ENCODE measurements at regions not wholly inside any gene's neighbourhood (a gene's known extent, or its start where the extent isn't known, plus 50 kb on each side); places are given as distances from the start of the nearest gene placed in this dataset.

DNA sequence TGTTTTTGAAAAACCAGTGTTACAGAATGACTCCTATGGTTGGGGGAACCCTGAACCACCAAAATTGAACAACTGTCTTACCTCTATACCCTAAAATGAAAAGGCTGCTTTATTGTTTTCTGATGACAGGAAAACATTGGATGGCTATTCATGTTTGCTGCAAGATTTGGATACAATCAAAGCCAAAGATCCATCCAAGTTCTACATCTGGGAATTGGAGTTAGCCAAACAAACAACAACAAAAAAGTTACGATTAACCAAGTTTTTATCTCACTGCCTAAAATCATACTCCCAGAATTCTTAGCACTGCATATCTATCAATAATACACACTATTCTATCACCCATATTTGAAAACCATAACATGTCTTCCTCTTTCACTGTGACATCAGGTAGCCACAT, 349.7 kb upstream of the SLC7A11 start:
- TF ChIP-seq, protein P1, sequence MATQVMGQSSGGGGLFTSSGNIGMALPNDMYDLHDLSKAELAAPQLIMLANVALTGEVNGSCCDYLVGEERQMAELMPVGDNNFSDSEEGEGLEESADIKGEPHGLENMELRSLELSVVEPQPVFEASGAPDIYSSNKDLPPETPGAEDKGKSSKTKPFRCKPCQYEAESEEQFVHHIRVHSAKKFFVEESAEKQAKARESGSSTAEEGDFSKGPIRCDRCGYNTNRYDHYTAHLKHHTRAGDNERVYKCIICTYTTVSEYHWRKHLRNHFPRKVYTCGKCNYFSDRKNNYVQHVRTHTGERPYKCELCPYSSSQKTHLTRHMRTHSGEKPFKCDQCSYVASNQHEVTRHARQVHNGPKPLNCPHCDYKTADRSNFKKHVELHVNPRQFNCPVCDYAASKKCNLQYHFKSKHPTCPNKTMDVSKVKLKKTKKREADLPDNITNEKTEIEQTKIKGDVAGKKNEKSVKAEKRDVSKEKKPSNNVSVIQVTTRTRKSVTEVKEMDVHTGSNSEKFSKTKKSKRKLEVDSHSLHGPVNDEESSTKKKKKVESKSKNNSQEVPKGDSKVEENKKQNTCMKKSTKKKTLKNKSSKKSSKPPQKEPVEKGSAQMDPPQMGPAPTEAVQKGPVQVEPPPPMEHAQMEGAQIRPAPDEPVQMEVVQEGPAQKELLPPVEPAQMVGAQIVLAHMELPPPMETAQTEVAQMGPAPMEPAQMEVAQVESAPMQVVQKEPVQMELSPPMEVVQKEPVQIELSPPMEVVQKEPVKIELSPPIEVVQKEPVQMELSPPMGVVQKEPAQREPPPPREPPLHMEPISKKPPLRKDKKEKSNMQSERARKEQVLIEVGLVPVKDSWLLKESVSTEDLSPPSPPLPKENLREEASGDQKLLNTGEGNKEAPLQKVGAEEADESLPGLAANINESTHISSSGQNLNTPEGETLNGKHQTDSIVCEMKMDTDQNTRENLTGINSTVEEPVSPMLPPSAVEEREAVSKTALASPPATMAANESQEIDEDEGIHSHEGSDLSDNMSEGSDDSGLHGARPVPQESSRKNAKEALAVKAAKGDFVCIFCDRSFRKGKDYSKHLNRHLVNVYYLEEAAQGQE (IDR thresholded peaks at IDR 0.05; ENCODE audit: low read depth): no peak
- TF ChIP-seq, protein P2, sequence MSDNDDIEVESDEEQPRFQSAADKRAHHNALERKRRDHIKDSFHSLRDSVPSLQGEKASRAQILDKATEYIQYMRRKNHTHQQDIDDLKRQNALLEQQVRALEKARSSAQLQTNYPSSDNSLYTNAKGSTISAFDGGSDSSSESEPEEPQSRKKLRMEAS (IDR thresholded peaks at IDR 0.05): no peak
- TF ChIP-seq CREB1 (IDR thresholded peaks at IDR 0.05; ENCODE audit: low read depth) (no peak), EP300 (IDR thresholded peaks at IDR 0.05; ENCODE audit: borderline replicate concordance) (no peak), CEBPB (IDR thresholded peaks at IDR 0.05) (no peak), EGR1 (IDR thresholded peaks at IDR 0.05) (no peak), TCF12 (IDR thresholded peaks at IDR 0.05; ENCODE audit: low read depth) (no peak), RAD21 (IDR thresholded peaks at IDR 0.05; ENCODE audit: low read depth) (no peak), YY1 (IDR thresholded peaks at IDR 0.05; ENCODE audit: low read depth) (no peak), TAF1 (IDR thresholded peaks at IDR 0.05; ENCODE audit: low read depth) (no peak)
- TF ChIP-seq, protein P3, sequence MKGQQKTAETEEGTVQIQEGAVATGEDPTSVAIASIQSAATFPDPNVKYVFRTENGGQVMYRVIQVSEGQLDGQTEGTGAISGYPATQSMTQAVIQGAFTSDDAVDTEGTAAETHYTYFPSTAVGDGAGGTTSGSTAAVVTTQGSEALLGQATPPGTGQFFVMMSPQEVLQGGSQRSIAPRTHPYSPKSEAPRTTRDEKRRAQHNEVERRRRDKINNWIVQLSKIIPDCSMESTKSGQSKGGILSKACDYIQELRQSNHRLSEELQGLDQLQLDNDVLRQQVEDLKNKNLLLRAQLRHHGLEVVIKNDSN (IDR thresholded peaks at IDR 0.05): no peak

Measured in Ishikawa (cell line).